Hepatocyte (in vitro differentiated cells): ENCODE measurements at regions not wholly inside any gene's neighbourhood (a gene's known extent, or its start where the extent isn't known, plus 50 kb on each side); places are given as distances from the start of the nearest gene placed in this dataset.

Experiments
- EZH2 ChIP-seq: fragments of 200-600 bp; sonication (generic); IDR thresholded peaks from 2 replicates; pipeline ENCODE4 v1.6.1; 2016; ENCODE audit warnings: antibody characterized with exemption, mild to moderate bottlenecking, borderline replicate concordance
- TF ChIP-seq, protein P1 (sequence below): fragments of 200-600 bp; sonication (generic); IDR thresholded peaks from 2 replicates; pipeline ENCODE4 v1.5.1; 2016; ENCODE audit warnings: antibody characterized with exemption, mild to moderate bottlenecking; ENCODE audit not compliant: poor library complexity

DNA sequence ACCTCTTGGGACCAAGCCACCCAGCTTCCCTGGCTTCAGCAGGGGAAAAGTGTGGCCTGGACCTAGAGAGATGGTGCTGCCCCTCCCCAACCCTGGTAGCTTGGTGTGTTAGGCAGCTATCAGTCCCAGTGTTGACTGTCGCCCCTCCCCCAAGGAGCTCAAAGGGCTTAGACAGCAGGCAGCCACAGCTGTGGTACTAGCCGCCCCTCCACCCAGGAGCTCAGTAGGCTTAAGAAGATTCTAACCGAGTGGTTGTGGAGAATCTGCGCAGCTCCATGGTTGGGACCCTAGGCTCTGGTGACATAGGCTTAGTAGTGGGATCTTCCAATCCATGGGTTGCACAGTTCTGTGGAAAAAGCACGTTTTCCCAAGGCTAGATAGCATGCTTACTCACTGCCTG is 458.4 kb upstream of the LRRC4C start:
- TF ChIP-seq, protein P1, sequence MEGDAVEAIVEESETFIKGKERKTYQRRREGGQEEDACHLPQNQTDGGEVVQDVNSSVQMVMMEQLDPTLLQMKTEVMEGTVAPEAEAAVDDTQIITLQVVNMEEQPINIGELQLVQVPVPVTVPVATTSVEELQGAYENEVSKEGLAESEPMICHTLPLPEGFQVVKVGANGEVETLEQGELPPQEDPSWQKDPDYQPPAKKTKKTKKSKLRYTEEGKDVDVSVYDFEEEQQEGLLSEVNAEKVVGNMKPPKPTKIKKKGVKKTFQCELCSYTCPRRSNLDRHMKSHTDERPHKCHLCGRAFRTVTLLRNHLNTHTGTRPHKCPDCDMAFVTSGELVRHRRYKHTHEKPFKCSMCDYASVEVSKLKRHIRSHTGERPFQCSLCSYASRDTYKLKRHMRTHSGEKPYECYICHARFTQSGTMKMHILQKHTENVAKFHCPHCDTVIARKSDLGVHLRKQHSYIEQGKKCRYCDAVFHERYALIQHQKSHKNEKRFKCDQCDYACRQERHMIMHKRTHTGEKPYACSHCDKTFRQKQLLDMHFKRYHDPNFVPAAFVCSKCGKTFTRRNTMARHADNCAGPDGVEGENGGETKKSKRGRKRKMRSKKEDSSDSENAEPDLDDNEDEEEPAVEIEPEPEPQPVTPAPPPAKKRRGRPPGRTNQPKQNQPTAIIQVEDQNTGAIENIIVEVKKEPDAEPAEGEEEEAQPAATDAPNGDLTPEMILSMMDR, result no peak
- no peak for TF ChIP-seq EZH2
